ENCODE measurements at regions not wholly inside any gene's neighbourhood (a gene's known extent, or its start where the extent isn't known, plus 50 kb on each side); places are given as distances from the start of the nearest gene placed in this dataset.

DNA sequence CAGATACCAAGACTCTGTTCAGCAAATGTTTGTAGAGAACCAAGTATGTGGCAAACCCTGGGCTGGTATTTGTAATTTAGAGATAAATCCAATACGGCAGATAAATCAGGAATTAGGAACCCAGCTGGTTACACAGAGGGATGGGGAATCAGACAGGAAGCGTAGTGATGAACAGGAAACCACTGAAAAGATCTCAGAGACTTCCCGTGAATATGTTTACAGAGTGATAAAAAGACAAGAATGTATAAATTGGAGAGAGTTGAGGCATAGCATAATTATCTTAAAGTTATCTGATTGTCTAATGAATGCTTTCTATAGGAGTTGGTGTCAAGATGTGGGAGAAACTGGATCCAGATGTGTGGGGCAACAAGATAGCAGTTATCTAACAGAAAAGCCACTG lies 246.6 kb upstream of the SMARCA2 start:
- TF ChIP-seq POLR2A (IDR thresholded peaks at IDR 0.05; ENCODE audit: low read depth, low read length) (no peak), TAF1 (IDR thresholded peaks at IDR 0.05; ENCODE audit: borderline replicate concordance, low read depth, low read length) (no peak), POLR2AphosphoS5 (IDR thresholded peaks at IDR 0.05; ENCODE audit: low read depth, low read length) (no peak)
